PFSK-1 (cell line): ENCODE measurements at regions not wholly inside any gene's neighbourhood (a gene's known extent, or its start where the extent isn't known, plus 50 kb on each side); places are given as distances from the start of the nearest gene placed in this dataset.

Experiments
- FOXP2 ChIP-seq: optimal IDR thresholded peaks from 2 replicates; pipeline ENCODE3; 2011; ENCODE audit warnings: borderline replicate concordance, control low read depth, inconsistent platforms; ENCODE audit not compliant: insufficient read depth; ENCODE audit errors: extremely low read length, extremely low read depth
- POLR2AphosphoS5 ChIP-seq: IDR thresholded peaks from 2 replicates; pipeline ENCODE4 v1.6.1; 2012; ENCODE audit warnings: low read depth, mild to moderate bottlenecking, control low read depth, low read length, moderate library complexity
- REST ChIP-seq, 2 experiments: IDR thresholded peaks; 2 replicates each; pipeline versions ENCODE4 v1.6.1 to v1.8.0; 2011 to 2012; ENCODE audit warnings: low read depth in 2 of 2, low read length in 2 of 2, control low read depth in 1 of 2, inconsistent platforms in 1 of 2, mild to moderate bottlenecking in 1 of 2, moderate library complexity in 1 of 2; ENCODE audit not compliant: insufficient read depth in 1 of 2
- SIN3A ChIP-seq: IDR thresholded peaks from 2 replicates; pipeline ENCODE4 v1.6.1; 2012; ENCODE audit warnings: mild to moderate bottlenecking, low read length, moderate library complexity, borderline replicate concordance; ENCODE audit not compliant: insufficient read depth
- TAF1 ChIP-seq: IDR thresholded peaks from 2 replicates; pipeline ENCODE4 v1.6.1; 2012; ENCODE audit warnings: low read length, control low read depth, borderline replicate concordance; ENCODE audit not compliant: insufficient read depth

- TF ChIP-seq SIN3A (no peak), FOXP2 (no peak), TAF1 (no peak), POLR2AphosphoS5 (no peak), REST (IDR thresholded peaks at IDR 0.05; ENCODE audit: insufficient read depth in 1 of 2, low read depth in 2 of 2, low read length in 2 of 2) (no peak)
Measured at GRCh38 chr11:134745456-134745855, 333.4 kb upstream of the B3GAT1 start.

- TF ChIP-seq REST (IDR thresholded peaks at IDR 0.05; ENCODE audit: insufficient read depth in 1 of 2, low read depth in 2 of 2, low read length in 2 of 2) = no peak
- no peak for TF ChIP-seq POLR2AphosphoS5
- TF ChIP-seq FOXP2 = no peak
- no peak for TF ChIP-seq SIN3A
- no peak for TF ChIP-seq TAF1
Measured at GRCh38 chr11:134743820-134744195, 331.8 kb upstream of the B3GAT1 start.

- TF ChIP-seq FOXP2 (no peak), SIN3A (no peak), TAF1 (no peak), POLR2AphosphoS5 (no peak), REST (IDR thresholded peaks at IDR 0.05; ENCODE audit: insufficient read depth in 1 of 2, low read depth in 2 of 2, low read length in 2 of 2) (no peak)
Measured at GRCh38 chr11:134742956-134743819, 331.1 kb upstream of the B3GAT1 start.

GRCh38 chr11:134742224-134742612, 330.2 kb upstream of the B3GAT1 start:
- TF ChIP-seq REST (IDR thresholded peaks at IDR 0.05; ENCODE audit: insufficient read depth in 1 of 2, low read depth in 2 of 2, low read length in 2 of 2) = no peak
- TF ChIP-seq TAF1 = no peak
- no peak for TF ChIP-seq FOXP2
